ENCODE measurements at regions not wholly inside any gene's neighbourhood (a gene's known extent, or its start where the extent isn't known, plus 50 kb on each side); places are given as distances from the start of the nearest gene placed in this dataset.
A peak's percentile ranks its signal among the peaks of the same experiment; 100 is the strongest.

- TF ChIP-seq HSF1 (IDR thresholded peaks at IDR 0.05; ENCODE audit: low read depth, low read length): no peak
- TF ChIP-seq RELA (IDR thresholded peaks at IDR 0.05; ENCODE audit: borderline replicate concordance, partially characterized antibody): no peak
- TF ChIP-seq MEF2B (IDR thresholded peaks at IDR 0.05; ENCODE audit: partially characterized antibody, poor library complexity, severe bottlenecking): peak; percentile 11
- TF ChIP-seq JUNB (IDR thresholded peaks at IDR 0.05): peak; percentile 24; the same call in 1 of the 2 replicates
- TF ChIP-seq NFYA (IDR thresholded peaks at IDR 0.05; ENCODE audit: borderline replicate concordance, low read depth, low read length): no peak
- peak in 1 of 2 experiments; percentile 80; a peak in 2 of 4 replicates for TF ChIP-seq ETV6 (conservative IDR thresholded peaks at IDR 0.05 in 1 of 2, IDR thresholded peaks at IDR 0.05 in 1 of 2; ENCODE audit: borderline replicate concordance in 1 of 2, low read depth in 1 of 2)
- no peak for TF ChIP-seq SMAD1 (IDR thresholded peaks at IDR 0.05; ENCODE audit: low read depth, partially characterized antibody)
Measured at GRCh38 chrX:9285342-9285771, 179.5 kb upstream of the TBL1X start (continued).

- H2AFZ ChIP-seq (ENCODE audit: control insufficient read depth, low read depth, low read length): no peak overlapping the region
- H3K9me3 ChIP-seq (replicated peaks; ENCODE audit: control insufficient read depth, insufficient read depth, low read length): no peaks in the 10 kb centered on the region
- WGBS (ENCODE audit: insufficient coverage, insufficient replicate concordance, low lambda C conversion rate, missing lambda C conversion rate): 26% methylated on average over 3 of the region's 3 CpGs
- ATAC-seq (no peak), FAIRE-seq (no peak), DNase-seq (ENCODE audit: low read depth, low spot score) (no peak)
- ChIA-PET RAD21 (ENCODE audit: unreplicated experiment) (no interaction called here), CTCF (no interaction called here), POLR2A (no interaction called here), SMC1A (ENCODE audit: uncharacterized antibody, unreplicated experiment) (no interaction called here)
- H3K27ac ChIP-seq (ENCODE audit: control insufficient read depth, insufficient read depth): no peak overlapping the region
- H3K36me3 ChIP-seq (ENCODE audit: control insufficient read depth in 2 of 2, insufficient read depth in 2 of 2, low read length in 1 of 2): no peaks in the 10 kb centered on the region
- H3K27me3 ChIP-seq (replicated peaks in 1 of 2; ENCODE audit: control insufficient read depth in 2 of 2, insufficient read depth in 2 of 2, low read length in 1 of 2): no peaks in the 10 kb centered on the region
- TF ChIP-seq EED (IDR thresholded peaks at IDR 0.05; ENCODE audit: low read depth) (no peak), ASH2L (IDR thresholded peaks at IDR 0.05; ENCODE audit: borderline replicate concordance, low read depth) (no peak), ATF7 (IDR thresholded peaks at IDR 0.05; ENCODE audit: low read depth) (no peak), NFYB (IDR thresholded peaks at IDR 0.05; ENCODE audit: insufficient read depth, low read depth, low read length) (no peak), ZZZ3 (IDR thresholded peaks at IDR 0.05; ENCODE audit: control insufficient read depth, insufficient read length, low read depth) (no peak), HSF1 (IDR thresholded peaks at IDR 0.05; ENCODE audit: low read depth, low read length) (no peak), SIN3A (IDR thresholded peaks at IDR 0.05; ENCODE audit: low read depth, low read length) (no peak), SIX5 (IDR thresholded peaks at IDR 0.05; ENCODE audit: low read depth, low read length, severe bottlenecking) (no peak), STAT1 (conservative IDR thresholded peaks at IDR 0.05) (no peak)
- no peaks in the 10 kb centered on the region for H3K79me2 ChIP-seq (ENCODE audit: control insufficient read depth, insufficient read depth, low read length)
- in situ Hi-C loops (cut with MboI): no loop called here
- no peak overlapping the region for H3K9ac ChIP-seq (ENCODE audit: control insufficient read depth, insufficient read depth, low read length)
- no TSS peak for BruUV-seq (replicated peaks)
- no peak overlapping the region for H3K4me3 ChIP-seq
- H3K4me2 ChIP-seq (ENCODE audit: control insufficient read depth, insufficient read depth): no peak overlapping the region
- H4K20me1 ChIP-seq (ENCODE audit: control insufficient read depth, insufficient read depth): no peaks in the 10 kb centered on the region
- H3K4me1 ChIP-seq (ENCODE audit: control insufficient read depth, insufficient read depth, low read length): no peaks in the 10 kb centered on the region
- intact Hi-C loops (cut with micrococcal nuclease; ENCODE audit: unreplicated experiment): no loop called here
Measured at GRCh38 chrX:9286234-9286633, 178.6 kb upstream of the TBL1X start.

All from GM12878 (cell line).